Suprapubic skin (tissue), 4 donors: ENCODE measurements at regions not wholly inside any gene's neighbourhood (a gene's known extent, or its start where the extent isn't known, plus 50 kb on each side); places are given as distances from the start of the nearest gene placed in this dataset.

Source experiments
- DNase-seq, 2 donors: peaks; one replicate each; pipeline ENCODE4 v3.0.0-alpha.2; 2019; ENCODE audit warnings: low spot score in 2 of 2
- H3K27ac ChIP-seq: fragments of 200-600 bp; sonication (generic); one replicate; pipeline ENCODE4 v1.5.1; 2019
- H3K27me3 ChIP-seq: fragments of 200-600 bp; sonication (generic); one replicate; pipeline ENCODE4 v1.5.1; 2019
- H3K36me3 ChIP-seq: fragments of 200-600 bp; sonication (generic); one replicate; pipeline ENCODE4 v1.5.1; 2019
- H3K4me1 ChIP-seq: fragments of 200-600 bp; sonication (generic); one replicate; pipeline ENCODE4 v1.5.1; 2019
- H3K4me3 ChIP-seq: fragments of 200-600 bp; sonication (generic); one replicate; pipeline ENCODE4 v1.5.1; 2019; ENCODE audit warnings: mild to moderate bottlenecking
- H3K9me3 ChIP-seq: fragments of 200-600 bp; sonication (generic); one replicate; pipeline ENCODE4 v1.5.1; 2019
- EP300 ChIP-seq: sonication (generic); formaldehyde crosslinking; IDR thresholded peaks from one replicate; pipeline ENCODE4 v1.6.1; 2017; ENCODE audit warnings: antibody characterized with exemption
- POLR2A ChIP-seq, 2 donors: fragments of 450-650 bp; IDR thresholded peaks; one replicate each; pipeline ENCODE4 v1.6.1; 2017; ENCODE audit warnings: antibody characterized with exemption in 2 of 2, mild to moderate bottlenecking in 2 of 2, moderate library complexity in 2 of 2
- POLR2AphosphoS5 ChIP-seq, 3 donors: sonication (generic); formaldehyde crosslinking; IDR thresholded peaks; one replicate each; pipeline ENCODE4 v1.6.1; 2017; ENCODE audit warnings: antibody characterized with exemption in 3 of 3
- WGBS: methylation state at CpG from one replicate; pipeline ENCODE4 v1.1.5; 2018; 5-methylcytosine and 5-hydroxymethylcytosine counted together
- TF ChIP-seq, protein P1 (sequence below), 2 donors: fragments of 200-600 bp in 1 of 2; fragments of 450-650 bp in 1 of 2; sonication (generic) in 1 of 2; IDR thresholded peaks; one replicate each; pipeline ENCODE4 v1.5.1; 2016 to 2019; ENCODE audit warnings: antibody characterized with exemption in 2 of 2, mild to moderate bottlenecking in 1 of 2, moderate library complexity in 1 of 2

GRCh38 chr5:164191240-164191639, 685.8 kb downstream of the MAT2B start:
- TF ChIP-seq, protein P1, sequence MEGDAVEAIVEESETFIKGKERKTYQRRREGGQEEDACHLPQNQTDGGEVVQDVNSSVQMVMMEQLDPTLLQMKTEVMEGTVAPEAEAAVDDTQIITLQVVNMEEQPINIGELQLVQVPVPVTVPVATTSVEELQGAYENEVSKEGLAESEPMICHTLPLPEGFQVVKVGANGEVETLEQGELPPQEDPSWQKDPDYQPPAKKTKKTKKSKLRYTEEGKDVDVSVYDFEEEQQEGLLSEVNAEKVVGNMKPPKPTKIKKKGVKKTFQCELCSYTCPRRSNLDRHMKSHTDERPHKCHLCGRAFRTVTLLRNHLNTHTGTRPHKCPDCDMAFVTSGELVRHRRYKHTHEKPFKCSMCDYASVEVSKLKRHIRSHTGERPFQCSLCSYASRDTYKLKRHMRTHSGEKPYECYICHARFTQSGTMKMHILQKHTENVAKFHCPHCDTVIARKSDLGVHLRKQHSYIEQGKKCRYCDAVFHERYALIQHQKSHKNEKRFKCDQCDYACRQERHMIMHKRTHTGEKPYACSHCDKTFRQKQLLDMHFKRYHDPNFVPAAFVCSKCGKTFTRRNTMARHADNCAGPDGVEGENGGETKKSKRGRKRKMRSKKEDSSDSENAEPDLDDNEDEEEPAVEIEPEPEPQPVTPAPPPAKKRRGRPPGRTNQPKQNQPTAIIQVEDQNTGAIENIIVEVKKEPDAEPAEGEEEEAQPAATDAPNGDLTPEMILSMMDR (IDR thresholded peaks at IDR 0.05) = no peak
- no peak for TF ChIP-seq POLR2AphosphoS5 (IDR thresholded peaks at IDR 0.05)
- no peak for TF ChIP-seq POLR2A (IDR thresholded peaks at IDR 0.05)
- H3K4me1 ChIP-seq = no peaks in the 10 kb centered on the region
- H3K36me3 ChIP-seq = no peaks in the 10 kb centered on the region
- no peak overlapping the region for H3K27ac ChIP-seq
- H3K9me3 ChIP-seq = no peaks in the 10 kb centered on the region
- no peak overlapping the region for H3K4me3 ChIP-seq
- no peaks in the 10 kb centered on the region for H3K27me3 ChIP-seq
- 34% methylated on average over 3 of the region's 3 CpGs for WGBS
- no peak for DNase-seq

DNA sequence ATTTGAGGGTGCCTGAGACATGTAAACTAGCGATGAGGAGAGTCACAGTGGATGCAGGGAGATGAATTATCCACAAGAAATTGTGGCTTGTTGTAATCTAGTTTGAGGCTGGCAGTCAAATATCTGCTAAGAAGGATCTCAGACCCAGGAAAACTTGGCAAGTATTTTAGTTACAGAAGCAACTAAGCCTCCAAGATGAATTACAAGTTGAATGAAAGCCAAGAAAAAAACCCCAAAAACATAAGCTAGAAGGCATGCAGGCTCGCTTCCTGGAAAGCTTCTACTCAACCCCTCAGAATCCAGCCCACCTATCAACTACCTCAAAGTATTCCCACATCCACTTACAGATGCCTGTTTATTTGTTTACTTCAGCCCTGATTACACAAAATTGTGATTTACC, 696.9 kb downstream of the MAT2B start:
- no peak for DNase-seq
- Histone ChIP-seq H3K36me3 (no peaks in the 10 kb centered on the region), H3K9me3 (no peaks in the 10 kb centered on the region), H3K4me3 (no peak overlapping the region), H3K27ac (no peak overlapping the region), H3K4me1 (no peaks in the 10 kb centered on the region), H3K27me3 (no peaks in the 10 kb centered on the region)
- no peak for TF ChIP-seq POLR2A (IDR thresholded peaks at IDR 0.05)
- TF ChIP-seq EP300 = no peak
- TF ChIP-seq POLR2AphosphoS5 (IDR thresholded peaks at IDR 0.05) = no peak
- TF ChIP-seq, protein P1 (IDR thresholded peaks at IDR 0.05) = no peak
- 43% methylated on average over 2 of the region's 2 CpGs for WGBS

GRCh38 chr5:164203581-164204225, 698.3 kb downstream of the MAT2B start:
- no peak for DNase-seq
- Histone ChIP-seq H3K4me1 (no peaks in the 10 kb centered on the region), H3K36me3 (no peaks in the 10 kb centered on the region), H3K27ac (no peak overlapping the region), H3K27me3 (no peaks in the 10 kb centered on the region), H3K4me3 (no peak overlapping the region), H3K9me3 (no peaks in the 10 kb centered on the region)
- WGBS = 76% methylated on average over 4 of the region's 4 CpGs
- TF ChIP-seq, protein P1 (IDR thresholded peaks at IDR 0.05) = no peak
- TF ChIP-seq POLR2A (IDR thresholded peaks at IDR 0.05) = no peak
- no peak for TF ChIP-seq EP300
- TF ChIP-seq POLR2AphosphoS5 (IDR thresholded peaks at IDR 0.05) = no peak

DNA sequence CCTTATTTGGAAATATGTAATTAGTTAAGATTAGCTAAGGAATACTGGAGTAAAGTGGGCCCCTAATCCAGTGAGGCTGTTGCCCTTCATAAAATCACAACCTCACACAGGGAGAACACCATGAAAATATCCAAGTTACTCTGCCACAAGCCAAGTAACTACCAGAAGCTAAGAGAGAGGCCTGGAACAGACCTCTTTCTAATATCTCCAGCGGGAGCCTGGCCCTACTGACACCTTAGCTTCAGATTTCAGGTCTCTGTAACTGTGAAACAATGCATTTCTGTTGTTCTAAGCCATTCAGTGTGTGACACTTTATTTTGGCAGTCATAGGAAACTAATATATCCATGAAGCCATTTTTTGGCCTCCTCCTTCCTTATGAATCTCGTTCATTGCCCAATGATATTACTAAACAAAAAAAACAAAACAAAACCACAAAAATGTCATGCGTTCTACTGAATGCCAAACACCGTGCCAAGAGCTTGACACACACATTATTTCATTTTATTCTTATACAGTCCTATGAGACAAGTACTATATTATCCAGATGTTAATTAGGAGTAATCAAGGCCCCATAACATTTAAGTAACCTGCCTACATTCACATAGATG, 699.0 kb downstream of the MAT2B start:
- no peaks in the 10 kb centered on the region for H3K9me3 ChIP-seq
- TF ChIP-seq POLR2A (IDR thresholded peaks at IDR 0.05) (no peak), EP300 (no peak), POLR2AphosphoS5 (IDR thresholded peaks at IDR 0.05) (no peak)
- TF ChIP-seq, protein P1 (IDR thresholded peaks at IDR 0.05) = no peak
- H3K4me3 ChIP-seq = no peak overlapping the region
- H3K4me1 ChIP-seq = no peaks in the 10 kb centered on the region
- no peak for DNase-seq
- no peaks in the 10 kb centered on the region for H3K27me3 ChIP-seq
- 54% methylated on average over 4 of the region's 4 CpGs for WGBS
- H3K36me3 ChIP-seq = no peaks in the 10 kb centered on the region
- no peak overlapping the region for H3K27ac ChIP-seq

DNA sequence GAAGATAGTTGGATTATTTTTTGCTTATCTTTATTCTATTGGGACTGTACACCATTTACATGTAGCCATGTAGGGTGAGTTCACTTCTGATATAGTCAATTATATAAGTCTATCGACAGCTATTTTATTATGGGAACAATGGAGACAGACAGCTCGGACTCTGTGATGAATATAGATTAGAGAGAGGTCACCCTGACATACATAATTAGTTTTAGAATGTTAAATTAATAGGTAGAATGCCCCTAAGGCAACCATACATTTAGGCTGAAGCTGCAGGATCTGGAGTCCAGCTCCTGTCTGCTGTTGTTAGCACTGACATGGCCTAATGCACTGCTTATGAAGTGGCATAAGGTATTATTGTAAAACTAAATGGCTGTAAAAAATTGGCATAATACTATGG, 700.8 kb downstream of the MAT2B start:
- Histone ChIP-seq H3K27ac (no peak overlapping the region), H3K4me3 (no peak overlapping the region), H3K27me3 (no peaks in the 10 kb centered on the region), H3K9me3 (no peaks in the 10 kb centered on the region), H3K4me1 (no peaks in the 10 kb centered on the region), H3K36me3 (no peaks in the 10 kb centered on the region)
- TF ChIP-seq EP300 (no peak), POLR2AphosphoS5 (IDR thresholded peaks at IDR 0.05) (no peak), POLR2A (IDR thresholded peaks at IDR 0.05) (no peak)
- TF ChIP-seq, protein P1 (IDR thresholded peaks at IDR 0.05) = no peak
- WGBS = 98% methylated on average over 2 of the region's 2 CpGs
- no peak for DNase-seq
